Lung (tissue), 11 donors: ENCODE measurements at regions not wholly inside any gene's neighbourhood (a gene's known extent, or its start where the extent isn't known, plus 50 kb on each side); places are given as distances from the start of the nearest gene placed in this dataset.

Experiments used
- ATAC-seq: fragments of 200-7000 bp; cut with Tn5 transposase; one replicate; pipeline ENCODE4 v1.9.1; 2020; ENCODE audit warnings: moderate number of reproducible peaks; ENCODE audit not compliant: insufficient read depth, low FRiP score
- DNase-seq, 3 donors: peaks; one replicate each; pipeline ENCODE4 v3.0.0-alpha.2; 2013 to 2017
- H3K27ac ChIP-seq, 2 donors: one replicate each; pipeline ENCODE4 v1.5.1; 2013; ENCODE audit warnings: mild to moderate bottlenecking in 2 of 2, moderate library complexity in 2 of 2, control low read depth in 1 of 2, inconsistent platforms in 1 of 2, low read depth in 1 of 2, low read length in 1 of 2
- H3K27me3 ChIP-seq, 3 donors: one replicate each; pipeline ENCODE4 v1.5.1; 2013; ENCODE audit warnings: low read length in 2 of 3; ENCODE audit not compliant: control insufficient read depth in 3 of 3, insufficient read depth in 3 of 3
- H3K36me3 ChIP-seq, 4 donors: one replicate each; pipeline ENCODE4 v1.5.1; 2013; ENCODE audit warnings: low read length in 4 of 4, mild to moderate bottlenecking in 1 of 4, moderate library complexity in 1 of 4; ENCODE audit not compliant: control insufficient read depth in 4 of 4, insufficient read depth in 4 of 4
- H3K4me1 ChIP-seq, 5 donors: one replicate each; pipeline ENCODE4 v1.5.1; 2013; ENCODE audit warnings: low read length in 5 of 5, mild to moderate bottlenecking in 2 of 5, moderate library complexity in 1 of 5; ENCODE audit not compliant: control insufficient read depth in 5 of 5, insufficient read depth in 5 of 5
- H3K4me3 ChIP-seq: one replicate; pipeline ENCODE4 v1.5.1; 2013; ENCODE audit warnings: mild to moderate bottlenecking, control low read depth, moderate library complexity
- H3K9ac ChIP-seq, 2 donors: one replicate each; pipeline ENCODE4 v1.5.1; 2013; ENCODE audit warnings: low read length in 2 of 2, control low read depth in 1 of 2; ENCODE audit not compliant: insufficient read depth in 1 of 2
- H3K9me3 ChIP-seq, 4 donors: one replicate each; pipeline ENCODE4 v1.5.1; 2013; ENCODE audit warnings: low read length in 3 of 4, mild to moderate bottlenecking in 1 of 4, moderate library complexity in 1 of 4; ENCODE audit not compliant: control insufficient read depth in 4 of 4, insufficient read depth in 3 of 4
- WGBS, 2 donors: extraction: QIAGEN DNeasy Blood & Tissue Kit; methylation state at CpG; one replicate each; pipeline ENCODE4 v1.1.7; 2013; 5-methylcytosine and 5-hydroxymethylcytosine counted together
- TF ChIP-seq, protein P1 (sequence below): IDR thresholded peaks from 2 replicates; pipeline ENCODE4 v1.5.1; 2012; ENCODE audit warnings: mild to moderate bottlenecking; ENCODE audit errors: control extremely low read depth, extremely low read depth
- donor health status: control.
- donor health status: control.
- donor health status: Bipolar disorder and iron deficiency.
- donor health status: healthy.
- donor health status: DM: yes; HTN: yes; CAD: no.

DNA sequence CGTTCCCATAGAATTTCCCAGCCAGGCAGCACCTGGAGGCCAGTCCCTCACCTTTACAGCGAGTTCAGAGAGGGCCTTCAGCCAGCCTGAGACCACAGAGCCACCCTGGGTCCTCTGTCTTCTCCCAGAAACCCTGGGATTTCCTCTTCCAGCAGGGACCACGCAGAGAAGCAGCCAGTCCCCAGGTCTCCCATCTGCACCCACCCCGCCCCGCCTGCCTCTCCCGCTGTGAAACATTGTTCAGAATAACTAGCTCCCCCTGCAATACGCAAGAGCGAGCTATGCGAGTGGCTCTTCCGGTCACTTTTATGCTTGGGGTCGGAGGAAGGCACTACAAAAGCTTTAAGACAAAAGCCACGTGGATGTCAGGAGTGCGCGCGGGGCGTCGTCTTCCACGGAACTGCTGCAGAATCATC is 77.8 kb downstream of the SERPINA3 start:
- no peak overlapping the region for H3K4me3 ChIP-seq
- H3K27ac ChIP-seq: no peak overlapping the region
- H3K9ac ChIP-seq: peak overlapping the region in 1 of 2 donors; percentile 60
- WGBS, 2 donors: 45 to 58% methylated on average over 18 of the region's 18 CpGs
- DNase-seq: no peak
- H3K4me1 ChIP-seq: peaks cover 0 to 5% (median 0%) of the 10 kb centered on the region in 5 donors
- ATAC-seq: no peak
- no peaks in the 10 kb centered on the region for H3K9me3 ChIP-seq
- H3K27me3 ChIP-seq: peaks cover 0 to 4% (median 0%) of the 10 kb centered on the region in 3 donors
- TF ChIP-seq, protein P1, sequence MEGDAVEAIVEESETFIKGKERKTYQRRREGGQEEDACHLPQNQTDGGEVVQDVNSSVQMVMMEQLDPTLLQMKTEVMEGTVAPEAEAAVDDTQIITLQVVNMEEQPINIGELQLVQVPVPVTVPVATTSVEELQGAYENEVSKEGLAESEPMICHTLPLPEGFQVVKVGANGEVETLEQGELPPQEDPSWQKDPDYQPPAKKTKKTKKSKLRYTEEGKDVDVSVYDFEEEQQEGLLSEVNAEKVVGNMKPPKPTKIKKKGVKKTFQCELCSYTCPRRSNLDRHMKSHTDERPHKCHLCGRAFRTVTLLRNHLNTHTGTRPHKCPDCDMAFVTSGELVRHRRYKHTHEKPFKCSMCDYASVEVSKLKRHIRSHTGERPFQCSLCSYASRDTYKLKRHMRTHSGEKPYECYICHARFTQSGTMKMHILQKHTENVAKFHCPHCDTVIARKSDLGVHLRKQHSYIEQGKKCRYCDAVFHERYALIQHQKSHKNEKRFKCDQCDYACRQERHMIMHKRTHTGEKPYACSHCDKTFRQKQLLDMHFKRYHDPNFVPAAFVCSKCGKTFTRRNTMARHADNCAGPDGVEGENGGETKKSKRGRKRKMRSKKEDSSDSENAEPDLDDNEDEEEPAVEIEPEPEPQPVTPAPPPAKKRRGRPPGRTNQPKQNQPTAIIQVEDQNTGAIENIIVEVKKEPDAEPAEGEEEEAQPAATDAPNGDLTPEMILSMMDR: no peak
- no peaks in the 10 kb centered on the region for H3K36me3 ChIP-seq

DNA sequence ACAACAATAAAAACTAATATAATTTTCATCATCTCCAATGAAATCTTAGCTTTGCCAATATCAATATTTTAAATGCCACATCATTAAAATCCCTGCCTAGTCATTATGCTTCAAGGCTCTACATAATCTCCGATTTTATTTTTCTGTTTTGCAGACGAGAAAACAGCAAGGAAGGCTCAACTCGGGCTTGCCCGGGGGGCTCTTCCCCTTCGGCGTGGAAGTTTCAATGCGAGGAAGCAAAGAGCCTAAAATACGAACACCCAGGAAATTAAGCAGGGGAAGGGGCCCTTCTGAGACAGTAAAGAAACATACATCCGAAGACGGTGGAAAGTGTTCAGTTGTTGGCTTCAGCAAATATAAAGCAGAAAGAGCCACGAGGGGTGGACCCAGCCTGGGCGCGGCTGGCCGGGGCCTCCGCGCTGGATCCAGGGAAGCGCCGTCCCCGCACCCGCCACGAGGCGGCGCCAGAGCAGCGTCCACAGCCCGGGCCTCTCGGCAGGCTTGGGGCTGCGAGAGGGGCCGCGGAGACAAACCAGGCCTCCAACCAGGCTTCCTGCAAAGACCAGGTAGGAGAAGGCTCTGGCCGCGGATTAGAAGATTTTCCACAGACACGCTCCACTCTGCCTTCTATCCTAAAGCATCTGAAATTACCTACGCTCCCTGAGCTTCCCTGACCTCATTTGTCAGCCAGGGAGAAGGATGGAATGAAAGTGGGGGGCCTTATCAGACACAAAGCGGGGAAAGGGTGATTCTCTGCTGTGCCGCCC is 77.2 kb downstream of the SERPINA3 start:
- DNase-seq (peak; percentile 72 to 80 (median 78)), ATAC-seq (peak; percentile 80)
- H3K4me3 ChIP-seq: no peak overlapping the region
- peaks cover 0 to 5% (median 0%) of the 10 kb centered on the region in 5 donors for H3K4me1 ChIP-seq
- no peaks in the 10 kb centered on the region for H3K9me3 ChIP-seq
- peaks cover 0 to 4% (median 0%) of the 10 kb centered on the region in 3 donors for H3K27me3 ChIP-seq
- TF ChIP-seq, protein P1: peak; percentile 64
- no peak overlapping the region for H3K27ac ChIP-seq
- H3K9ac ChIP-seq: peak overlapping the region in 1 of 2 donors; percentile 60
- H3K36me3 ChIP-seq: no peaks in the 10 kb centered on the region
- WGBS, 2 donors: 18 to 21% methylated on average over 35 of the region's 35 CpGs

DNA sequence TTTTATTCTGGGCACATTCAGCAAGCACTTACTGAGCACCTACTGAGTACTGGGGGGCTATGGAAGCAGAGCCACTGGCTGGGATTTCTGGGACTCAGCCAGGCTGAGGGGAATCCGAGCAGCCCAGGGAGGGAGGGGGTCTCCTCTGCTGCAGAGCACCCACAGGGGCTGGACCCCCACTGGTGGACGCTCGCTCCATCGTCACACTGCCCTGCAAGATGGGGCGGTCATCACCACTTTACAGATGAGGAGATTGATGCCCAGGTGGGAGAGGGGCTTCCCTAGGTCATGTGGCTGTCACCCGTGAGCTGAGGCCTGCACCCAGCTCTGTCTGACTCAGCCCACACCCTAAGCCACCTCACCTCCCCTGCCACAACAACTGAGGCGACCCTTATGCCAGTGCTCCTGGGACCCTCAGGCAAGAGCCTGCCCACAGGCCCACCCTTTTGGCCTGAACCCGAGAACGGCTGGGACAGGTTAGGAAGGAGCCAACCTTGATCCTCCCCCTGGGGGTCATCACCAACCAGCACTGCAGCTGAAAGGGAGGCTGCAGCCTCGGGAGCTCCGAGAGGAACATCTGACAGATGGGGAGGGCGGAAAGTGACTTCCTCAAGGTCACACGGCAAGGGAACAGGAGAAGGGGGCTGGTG is 74.4 kb downstream of the SERPINA3 start:
- TF ChIP-seq, protein P1: no peak
- H3K9ac ChIP-seq: no peak overlapping the region
- no peak for DNase-seq
- no peak overlapping the region for H3K4me3 ChIP-seq
- no peak for ATAC-seq
- H3K27me3 ChIP-seq: peaks cover 0 to under 1% (median 0%) of the 10 kb centered on the region in 3 donors
- no peaks in the 10 kb centered on the region for H3K9me3 ChIP-seq
- H3K36me3 ChIP-seq: no peaks in the 10 kb centered on the region
- no peak overlapping the region for H3K27ac ChIP-seq
- H3K4me1 ChIP-seq: peaks cover 0 to 5% (median 0%) of the 10 kb centered on the region in 5 donors
- WGBS, 2 donors: 86 to 88% methylated on average over 13 of the region's 13 CpGs
